Testis (tissue), 2 donors: ENCODE measurements at regions not wholly inside any gene's neighbourhood (a gene's known extent, or its start where the extent isn't known, plus 50 kb on each side); places are given as distances from the start of the nearest gene placed in this dataset.

ENCODE experiments used
- CTCF ChIP-seq, 3 experiments: fragments of 450-650 bp in 2 of 3; fragments of 200-600 bp in 1 of 3; sonication (generic) in 1 of 3; IDR thresholded peaks; one replicate each; pipeline ENCODE4 v1.5.1; 2016 to 2019; ENCODE audit warnings: antibody characterized with exemption in 3 of 3, mild to moderate bottlenecking in 2 of 3, moderate library complexity in 1 of 3
- POLR2A ChIP-seq: fragments of 450-650 bp; IDR thresholded peaks from one replicate; pipeline ENCODE4 v1.6.1; 2017; ENCODE audit warnings: antibody characterized with exemption, mild to moderate bottlenecking, moderate library complexity

DNA sequence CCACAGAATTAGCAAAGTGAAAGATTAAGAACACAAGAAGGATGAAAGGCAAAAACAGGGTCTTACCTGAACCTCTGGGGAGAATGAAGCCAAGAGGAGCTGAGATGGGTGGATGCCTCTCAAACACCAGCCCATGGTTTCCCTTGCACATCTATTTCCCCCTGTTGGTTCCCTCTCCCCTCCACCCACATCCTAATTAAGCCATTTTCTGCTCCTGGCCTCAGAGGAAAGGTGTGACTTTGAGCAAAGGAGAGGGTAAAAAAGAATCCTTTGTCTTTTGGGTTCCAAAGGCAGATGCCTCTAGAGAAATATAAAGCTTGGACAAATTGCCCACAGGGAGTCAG is 214.9 kb downstream of the RAP2A start:
- TF ChIP-seq CTCF (IDR thresholded peaks at IDR 0.05) = no peak
- TF ChIP-seq POLR2A = no peak
